Stimulated activated CD8-positive, alpha-beta memory T cell treated with anti-CD3 and anti-CD28 coated beads, Interleukin-12 subunit alpha, Interleukin-12 subunit beta, amount 100 ng/mL, for 4 hours (primary cell): ENCODE measurements at regions not wholly inside any gene's neighbourhood (a gene's known extent, or its start where the extent isn't known, plus 50 kb on each side); places are given as distances from the start of the nearest gene placed in this dataset.
"Not testable (repeated sequence)": the region's sequence is repeated elsewhere in the genome, so short reads cannot be mapped to it uniquely, and the experiment has no call there.

Experiments
- DNase-seq: peaks from one replicate; pipeline ENCODE4 v3.0.0-alpha.2; 2020; ENCODE audit warnings: low read depth

GRCh38 chr5:133881576-133882388 is 86.6 kb downstream of the C5orf15 start:
- no peak for DNase-seq

GRCh38 chr5:133878236-133878555 is 90.2 kb downstream of the C5orf15 start:
- no peak for DNase-seq

- no peak for DNase-seq
Observed at GRCh38 chr5:133877351-133878235, 90.8 kb downstream of the C5orf15 start.

- DNase-seq, result no peak
Observed at GRCh38 chr5:133876266-133876665, 92.2 kb downstream of the C5orf15 start.

- no peak for DNase-seq
Observed at GRCh38 chr5:133875179-133875578, 93.2 kb downstream of the C5orf15 start.

GRCh38 chr5:133873449-133873848 is 95.0 kb downstream of the C5orf15 start:
- DNase-seq, result no peak

GRCh38 chr5:133870661-133871060 is 97.8 kb downstream of the C5orf15 start:
- DNase-seq, result no peak

GRCh38 chr5:133869519-133870335 is 98.7 kb downstream of the C5orf15 start:
- no peak for DNase-seq

- DNase-seq, result peak; percentile 42
Observed at GRCh38 chr5:133868946-133869518, 99.4 kb downstream of the C5orf15 start.

- no peak for DNase-seq
Observed at GRCh38 chr5:133867851-133868545, 100.4 kb downstream of the C5orf15 start.

- DNase-seq, result no peak
Observed at GRCh38 chr5:133867341-133867740, 101.1 kb downstream of the C5orf15 start.

- DNase-seq, result no peak
Observed at GRCh38 chr5:133866903-133867245, 101.6 kb downstream of the C5orf15 start.

GRCh38 chr5:133866160-133866902 is 102.1 kb downstream of the C5orf15 start:
- DNase-seq, result no peak

GRCh38 chr5:133865113-133865512 is 103.3 kb downstream of the C5orf15 start:
- DNase-seq, result no peak

- DNase-seq, result no peak
Observed at GRCh38 chr5:133864711-133865110, 103.7 kb downstream of the C5orf15 start.

- no peak for DNase-seq
Observed at GRCh38 chr5:133863857-133864585, 104.4 kb downstream of the C5orf15 start.

GRCh38 chr5:133861161-133861737 is 107.2 kb downstream of the C5orf15 start:
- DNase-seq, result no peak

- DNase-seq, result no peak
Observed at GRCh38 chr5:133859073-133859472, 109.4 kb downstream of the C5orf15 start.

GRCh38 chr5:133857595-133858313 is 110.7 kb downstream of the C5orf15 start:
- DNase-seq, result not testable (repeated sequence)
